ENCODE measurements at regions not wholly inside any gene's neighbourhood (a gene's known extent, or its start where the extent isn't known, plus 50 kb on each side); places are given as distances from the start of the nearest gene placed in this dataset.

DNA sequence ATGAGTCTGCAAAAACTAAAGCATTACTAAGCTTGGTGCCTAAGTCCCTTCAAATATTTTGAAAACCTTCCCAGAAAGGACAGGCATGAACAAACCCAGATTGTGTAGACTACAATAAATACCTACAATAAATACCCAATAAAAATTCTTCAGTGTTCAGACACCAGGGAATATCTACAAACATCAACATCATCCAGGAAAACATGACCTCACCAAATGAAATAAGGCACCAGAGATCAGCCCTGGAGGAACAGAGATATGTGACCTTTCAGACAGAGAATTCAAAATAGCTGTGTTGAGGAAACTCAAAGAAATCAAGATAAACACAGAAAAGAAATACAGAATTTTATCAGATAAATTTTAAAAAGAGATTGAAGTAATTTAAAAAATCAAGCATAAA is 57.8 kb upstream of the NLRP2B start:
- H3K36me3 ChIP-seq (ENCODE audit: control insufficient read depth in 3 of 3, insufficient read depth in 2 of 3, low read depth in 1 of 3, low read length in 3 of 3), result no peaks in the 10 kb centered on the region
- no peaks in the 10 kb centered on the region for H3K27me3 ChIP-seq (ENCODE audit: control insufficient read depth in 3 of 3, insufficient read depth in 3 of 3, low read length in 3 of 3)
- FAIRE-seq (no peak), DNase-seq (no peak)
- H3K4me1 ChIP-seq (ENCODE audit: control insufficient read depth in 3 of 3, insufficient read depth in 2 of 3, low read depth in 1 of 3, low read length in 2 of 3), result no peaks in the 10 kb centered on the region
- H3K27ac ChIP-seq (ENCODE audit: low read depth in 1 of 3, low read length in 2 of 3), result no peak overlapping the region
- H3K9me3 ChIP-seq (ENCODE audit: control insufficient read depth in 2 of 2, insufficient read depth in 1 of 2, low read depth in 1 of 2, low read length in 1 of 2), result peaks cover 0 to 18% of the 10 kb centered on the region in 2 donors
- H3K4me3 ChIP-seq (ENCODE audit: low read depth in 1 of 3, low read length in 3 of 3), result no peak overlapping the region

Data from small intestine (tissue), 7 donors.